ENCODE measurements at regions not wholly inside any gene's neighbourhood (a gene's known extent, or its start where the extent isn't known, plus 50 kb on each side); places are given as distances from the start of the nearest gene placed in this dataset.

GRCh38 chr17:34121311-34121710 is 133.8 kb upstream of the CCL2 start (continued):
- TF ChIP-seq GABPA (IDR thresholded peaks at IDR 0.05 in 1 of 2, conservative IDR thresholded peaks at IDR 0.05 in 1 of 2) (no peak), HNF4A (conservative IDR thresholded peaks at IDR 0.05) (no peak)

- WGBS, result 58% methylated on average over 2 of the region's 2 CpGs
- no peaks in the 10 kb centered on the region for H3K27me3 ChIP-seq (ENCODE audit: control insufficient read depth in 4 of 4, insufficient read depth in 4 of 4, low read length in 3 of 4)
Measured at GRCh38 chr17:34122515-34122914, 132.6 kb upstream of the CCL2 start.

GRCh38 chr17:34125010-34125409 is 130.1 kb upstream of the CCL2 start:
- DNase-seq (ENCODE audit: low spot score), result no peak
- TF ChIP-seq REST (IDR thresholded peaks at IDR 0.05) (no peak), TAF1 (conservative IDR thresholded peaks at IDR 0.05) (no peak), HNF4G (IDR thresholded peaks at IDR 0.05) (no peak), FOXA2 (IDR thresholded peaks at IDR 0.05) (no peak), ZBTB33 (IDR thresholded peaks at IDR 0.05) (no peak), RXRA (IDR thresholded peaks at IDR 0.05) (no peak)
- H3K27ac ChIP-seq (ENCODE audit: low read depth in 1 of 2, low read length in 2 of 2), result no peak overlapping the region
- H3K4me3 ChIP-seq (ENCODE audit: low read depth in 1 of 3, low read length in 3 of 3), result no peak overlapping the region
- no peak overlapping the region for H3K9ac ChIP-seq (ENCODE audit: low read depth in 1 of 2, low read length in 2 of 2)
- no peaks in the 10 kb centered on the region for H3K27me3 ChIP-seq (ENCODE audit: control insufficient read depth in 4 of 4, insufficient read depth in 4 of 4, low read length in 3 of 4)
- no peaks in the 10 kb centered on the region for H3K4me1 ChIP-seq (ENCODE audit: control insufficient read depth in 4 of 4, insufficient read depth in 4 of 4, low read length in 3 of 4)
- no peaks in the 10 kb centered on the region for H3K36me3 ChIP-seq (ENCODE audit: control insufficient read depth in 4 of 4, insufficient read depth in 3 of 4, low read depth in 1 of 4, low read length in 3 of 4)
- WGBS, result 77% methylated on average over 6 of the region's 6 CpGs
- H3K9me3 ChIP-seq (ENCODE audit: control insufficient read depth in 4 of 4, low read length in 3 of 4), result no peaks in the 10 kb centered on the region

More at GRCh38 chr17:34122515-34122914, 132.6 kb upstream of the CCL2 start:
- Histone ChIP-seq H3K4me1 (ENCODE audit: control insufficient read depth in 4 of 4, insufficient read depth in 4 of 4, low read length in 3 of 4) (no peaks in the 10 kb centered on the region), H3K27ac (ENCODE audit: low read depth in 1 of 2, low read length in 2 of 2) (no peak overlapping the region), H3K9ac (ENCODE audit: low read depth in 1 of 2, low read length in 2 of 2) (no peak overlapping the region), H3K4me3 (ENCODE audit: low read depth in 1 of 3, low read length in 3 of 3) (no peak overlapping the region), H3K36me3 (ENCODE audit: control insufficient read depth in 4 of 4, insufficient read depth in 3 of 4, low read depth in 1 of 4, low read length in 3 of 4) (no peaks in the 10 kb centered on the region), H3K9me3 (ENCODE audit: control insufficient read depth in 4 of 4, low read length in 3 of 4) (no peaks in the 10 kb centered on the region)
- DNase-seq (ENCODE audit: low spot score), result no peak
- TF ChIP-seq RXRA (IDR thresholded peaks at IDR 0.05) (no peak), RAD21 (IDR thresholded peaks at IDR 0.05) (no peak), EGR1 (IDR thresholded peaks at IDR 0.05; ENCODE audit: low read depth in 2 of 2) (no peak), FOXA2 (IDR thresholded peaks at IDR 0.05) (no peak), ZBTB33 (IDR thresholded peaks at IDR 0.05) (no peak), YY1 (IDR thresholded peaks at IDR 0.05) (no peak), JUND (IDR thresholded peaks at IDR 0.05) (no peak), NR2F2 (IDR thresholded peaks at IDR 0.05) (no peak), ATF3 (IDR thresholded peaks at IDR 0.05) (no peak), CTCF (IDR thresholded peaks at IDR 0.05; ENCODE audit: low read depth, low read length, missing input control) (no peak), HNF4A (conservative IDR thresholded peaks at IDR 0.05) (no peak), HNF4G (IDR thresholded peaks at IDR 0.05) (no peak), MAX (IDR thresholded peaks at IDR 0.05) (no peak), TAF1 (conservative IDR thresholded peaks at IDR 0.05) (no peak), FOXA1 (IDR thresholded peaks at IDR 0.05) (no peak)

All from liver (tissue), 8 donors.